H9 (cell line): ENCODE measurements at regions not wholly inside any gene's neighbourhood (a gene's known extent, or its start where the extent isn't known, plus 50 kb on each side); places are given as distances from the start of the nearest gene placed in this dataset.

Source experiments
- DNase-seq: peaks from one replicate; pipeline ENCODE4 v3.0.0-alpha.2; 2017
- H2AFZ ChIP-seq: one replicate; pipeline ENCODE4 v1.6.1; 2013; ENCODE audit warnings: mild to moderate bottlenecking, low read length, control low read depth, moderate library complexity
- H2AK5ac ChIP-seq: 2 replicates; pipeline ENCODE4 v1.6.1; 2013; ENCODE audit warnings: low read length, control low read depth, mixed read lengths; ENCODE audit not compliant: insufficient read length
- H2BK120ac ChIP-seq: one replicate; pipeline ENCODE4 v1.6.1; 2013; ENCODE audit warnings: low read depth, mild to moderate bottlenecking, low read length, control low read depth, inconsistent platforms; ENCODE audit not compliant: poor library complexity, severe bottlenecking
- H2BK12ac ChIP-seq: 2 replicates; pipeline ENCODE4 v1.6.1; 2013; ENCODE audit warnings: low read length, control low read depth, mixed read lengths, low read depth; ENCODE audit not compliant: insufficient read length
- H2BK15ac ChIP-seq: 2 replicates; pipeline ENCODE4 v1.6.1; 2013; ENCODE audit warnings: low read depth, low read length, control low read depth
- H2BK20ac ChIP-seq: one replicate; pipeline ENCODE4 v1.6.1; 2013; ENCODE audit warnings: low read depth, mild to moderate bottlenecking, low read length, control low read depth, inconsistent platforms; ENCODE audit not compliant: poor library complexity, severe bottlenecking
- H2BK5ac ChIP-seq: 2 replicates; pipeline ENCODE4 v1.6.1; 2013; ENCODE audit warnings: low read length, control low read depth, mixed read lengths; ENCODE audit not compliant: insufficient read length
- H3K14ac ChIP-seq: 2 replicates; pipeline ENCODE4 v1.6.1; 2013; ENCODE audit warnings: low read length, control low read depth; ENCODE audit not compliant: insufficient read depth
- H3K18ac ChIP-seq: 2 replicates; pipeline ENCODE4 v1.6.1; 2013; ENCODE audit warnings: low read depth, mild to moderate bottlenecking, mixed read lengths, low read length, control low read depth; ENCODE audit not compliant: insufficient read length
- H3K23ac ChIP-seq: 2 replicates; pipeline ENCODE4 v1.6.1; 2013; ENCODE audit warnings: low read length, control low read depth, mixed read lengths, low read depth; ENCODE audit not compliant: insufficient read length
- H3K23me2 ChIP-seq: 2 replicates; pipeline ENCODE4 v1.6.1; 2013; ENCODE audit warnings: low read depth, mild to moderate bottlenecking, mixed read lengths, low read length, control low read depth; ENCODE audit not compliant: insufficient read length, poor library complexity, severe bottlenecking
- H3K27ac ChIP-seq: 2 replicates; pipeline ENCODE4 v1.5.1; 2013; ENCODE audit warnings: low read length, control low read depth, mixed read lengths, low read depth; ENCODE audit not compliant: insufficient read length
- H3K27me3 ChIP-seq: 2 replicates; pipeline ENCODE4 v1.6.1; 2013; ENCODE audit warnings: low read length, control low read depth, inconsistent platforms; ENCODE audit not compliant: insufficient read depth
- H3K4ac ChIP-seq: 2 replicates; pipeline ENCODE4 v1.6.1; 2013; ENCODE audit warnings: low read depth, mild to moderate bottlenecking, control low read depth, inconsistent platforms, low read length, moderate library complexity
- H3K4me1 ChIP-seq: 2 replicates; pipeline ENCODE4 v1.6.1; 2013; ENCODE audit warnings: low read length, control low read depth, inconsistent platforms; ENCODE audit not compliant: insufficient read depth
- H3K4me2 ChIP-seq: 2 replicates; pipeline ENCODE4 v1.6.1; 2013; ENCODE audit warnings: low read length, control low read depth, mixed read lengths; ENCODE audit not compliant: insufficient read length, insufficient read depth
- H3K56ac ChIP-seq: 2 replicates; pipeline ENCODE4 v1.6.1; 2013; ENCODE audit warnings: low read depth, mild to moderate bottlenecking, mixed read lengths, low read length, control low read depth; ENCODE audit not compliant: insufficient read length
- H3K79me1 ChIP-seq: 2 replicates; pipeline ENCODE4 v1.6.1; 2013; ENCODE audit warnings: low read depth, mild to moderate bottlenecking, moderate library complexity, low read length, control low read depth, inconsistent platforms; ENCODE audit not compliant: insufficient read depth, poor library complexity, severe bottlenecking
- H3K79me2 ChIP-seq: 2 replicates; pipeline ENCODE4 v1.6.1; 2013; ENCODE audit warnings: low read length, control low read depth, inconsistent platforms; ENCODE audit not compliant: insufficient read depth
- H3K9ac ChIP-seq: 2 replicates; pipeline ENCODE4 v1.6.1; 2013; ENCODE audit warnings: low read length, control low read depth, mixed read lengths; ENCODE audit not compliant: insufficient read length; ENCODE audit errors: extremely low read depth
- H3K9me3 ChIP-seq: one replicate; pipeline ENCODE4 v1.6.1; 2013; ENCODE audit warnings: low read depth, low read length, inconsistent platforms; ENCODE audit not compliant: control insufficient read depth
- H3T11ph ChIP-seq: one replicate; pipeline ENCODE4 v1.6.1; 2013; ENCODE audit warnings: mild to moderate bottlenecking, low read length, control low read depth, inconsistent platforms
- H4K20me1 ChIP-seq: one replicate; pipeline ENCODE4 v1.6.1; 2013; ENCODE audit not compliant: control insufficient read depth, insufficient read length, insufficient read depth
- H4K5ac ChIP-seq: 2 replicates; pipeline ENCODE4 v1.6.1; 2013; ENCODE audit warnings: low read depth, mild to moderate bottlenecking, mixed read lengths, low read length, control low read depth; ENCODE audit not compliant: insufficient read length
- H4K8ac ChIP-seq: replicated peaks from 2 replicates; pipeline ENCODE4 v1.6.1; 2013; ENCODE audit warnings: low read length, control low read depth, mixed read lengths, low read depth; ENCODE audit not compliant: insufficient read length
- H4K91ac ChIP-seq: 2 replicates; pipeline ENCODE4 v1.6.1; 2013; ENCODE audit warnings: low read depth, mild to moderate bottlenecking, moderate library complexity, mixed read lengths, low read length, control low read depth; ENCODE audit not compliant: insufficient read length
- H3K27ac Mint-ChIP-seq, 3 experiments: 2 replicates in 2 of 3; 3 replicates in 1 of 3; pipeline ENCODE4 v1.8.0; 2020 to 2021; ENCODE audit warnings: mixed read lengths in 3 of 3, mild to moderate bottlenecking in 1 of 3, moderate library complexity in 1 of 3
- H3K27me3 Mint-ChIP-seq: 2 replicates; pipeline ENCODE4 v1.8.0; 2021; ENCODE audit warnings: low read depth, mild to moderate bottlenecking, moderate library complexity, mixed read lengths
- H3K36me3 Mint-ChIP-seq, 3 experiments: 2 replicates in 2 of 3; 3 replicates in 1 of 3; pipeline ENCODE4 v1.8.0; 2020 to 2021; ENCODE audit warnings: low read depth in 3 of 3, mixed read lengths in 3 of 3; ENCODE audit not compliant: insufficient read depth in 1 of 3
- H3K4me1 Mint-ChIP-seq, 2 experiments: 2 replicates each; pipeline ENCODE4 v1.8.0; 2020; ENCODE audit warnings: mixed read lengths in 2 of 2
- H3K4me3 Mint-ChIP-seq, 2 experiments: 2 replicates in 1 of 2; 3 replicates in 1 of 2; pipeline ENCODE4 v1.8.0; 2020 to 2021; ENCODE audit warnings: mild to moderate bottlenecking in 2 of 2, mixed read lengths in 2 of 2, moderate library complexity in 1 of 2
- H3K9me3 Mint-ChIP-seq, 2 experiments: 2 replicates in 1 of 2; 3 replicates in 1 of 2; pipeline ENCODE4 v1.8.0; 2020; ENCODE audit warnings: mild to moderate bottlenecking in 2 of 2, mixed read lengths in 2 of 2, moderate library complexity in 1 of 2
- CTCF ChIP-seq: fragments of 200-600 bp; sonication (generic); conservative IDR thresholded peaks from 3 replicates; pipeline ENCODE4 v1.8.0; 2021; ENCODE audit warnings: antibody characterized with exemption, mild to moderate bottlenecking
- WGBS: extraction: QIAGEN DNeasy Blood & Tissue Kit; methylation state at CpG from one replicate; pipeline ENCODE4 v1.1.7; 2013; ENCODE audit warnings: missing lambda C conversion rate, low lambda C conversion rate, mixed read lengths; ENCODE audit not compliant: insufficient read length; ENCODE audit errors: extremely low coverage; 5-methylcytosine and 5-hydroxymethylcytosine counted together

- Mint-ChIP-seq H3K27me3 (no peaks in the 10 kb centered on the region), H3K4me3 (no peak overlapping the region), H3K27ac (no peak overlapping the region), H3K36me3 (no peaks in the 10 kb centered on the region), H3K4me1 (no peaks in the 10 kb centered on the region; a peak in 1 of 4 replicates), H3K9me3 (no peaks in the 10 kb centered on the region; a peak in 1 of 5 replicates)
- no peaks in the 10 kb centered on the region for H3K79me1 ChIP-seq
- no peak overlapping the region for H2AFZ ChIP-seq
- no CpG with 5 or more reads among the region's 5 CpGs for WGBS
- H3K23ac ChIP-seq, result no peak overlapping the region
- no peaks in the 10 kb centered on the region for H3K4me1 ChIP-seq
- H2BK15ac ChIP-seq, result no peak overlapping the region
- no peak overlapping the region for H3K27ac ChIP-seq
- H4K20me1 ChIP-seq, result no peaks in the 10 kb centered on the region
- H3K9me3 ChIP-seq, result no peaks in the 10 kb centered on the region
- H2BK120ac ChIP-seq, result no peak overlapping the region
- no peak for DNase-seq
- H2BK20ac ChIP-seq, result no peak overlapping the region
- H3T11ph ChIP-seq, result no peak overlapping the region
- H3K18ac ChIP-seq, result no peak overlapping the region
- H3K4me2 ChIP-seq, result no peak overlapping the region
- H3K79me2 ChIP-seq, result no peaks in the 10 kb centered on the region
- H3K4ac ChIP-seq, result no peak overlapping the region
- no peak overlapping the region for H3K9ac ChIP-seq
- no peak overlapping the region for H3K56ac ChIP-seq
- H2AK5ac ChIP-seq, result no peak overlapping the region
- no peak overlapping the region for H4K8ac ChIP-seq
- no peaks in the 10 kb centered on the region for H3K27me3 ChIP-seq
- H4K91ac ChIP-seq, result no peak overlapping the region
- no peak overlapping the region for H3K14ac ChIP-seq
- H2BK5ac ChIP-seq, result no peak overlapping the region
- no peak overlapping the region for H2BK12ac ChIP-seq
- TF ChIP-seq CTCF, result no peak
- no peak overlapping the region for H4K5ac ChIP-seq
- H3K23me2 ChIP-seq, result no peaks in the 10 kb centered on the region
Measured at GRCh38 chr4:179698321-179698720, 2256.1 kb upstream of the AGA start.
